Central memory CD8-positive, alpha-beta T cell (primary cell): ENCODE measurements at regions not wholly inside any gene's neighbourhood (a gene's known extent, or its start where the extent isn't known, plus 50 kb on each side); places are given as distances from the start of the nearest gene placed in this dataset.

Source experiments
- ATAC-seq: fragments of 150-1000 bp; cut with Tn5 transposase; replicated peaks from 2 replicates; pipeline ENCODE4 v1.10.0; 2022; ENCODE audit warnings: mild to moderate bottlenecking, moderate FRiP score, moderate number of reproducible peaks; ENCODE audit not compliant: poor library complexity, severe bottlenecking; ENCODE audit errors: extremely low read depth
- DNase-seq, 2 donors: peaks; one replicate each; pipeline ENCODE4 v3.0.0; 2021; ENCODE audit warnings: low spot score in 2 of 2
- H3K27ac Mint-ChIP-seq: one replicate; pipeline ENCODE4 v1.8.0; 2022; ENCODE audit warnings: low read depth, mild to moderate bottlenecking, moderate library complexity, mixed read lengths
- H3K27me3 Mint-ChIP-seq: one replicate; pipeline ENCODE4 v1.8.0; 2022; ENCODE audit warnings: mixed read lengths
- H3K36me3 Mint-ChIP-seq: one replicate; pipeline ENCODE4 v1.8.0; 2022; ENCODE audit warnings: mild to moderate bottlenecking, moderate library complexity, mixed read lengths; ENCODE audit not compliant: insufficient read depth
- H3K4me1 Mint-ChIP-seq: one replicate; pipeline ENCODE4 v1.8.0; 2022; ENCODE audit warnings: mixed read lengths
- H3K4me3 Mint-ChIP-seq: one replicate; pipeline ENCODE4 v1.8.0; 2022; ENCODE audit warnings: mild to moderate bottlenecking, moderate library complexity, mixed read lengths
- H3K9me3 Mint-ChIP-seq: one replicate; pipeline ENCODE4 v1.8.0; 2022; ENCODE audit warnings: mixed read lengths

DNA sequence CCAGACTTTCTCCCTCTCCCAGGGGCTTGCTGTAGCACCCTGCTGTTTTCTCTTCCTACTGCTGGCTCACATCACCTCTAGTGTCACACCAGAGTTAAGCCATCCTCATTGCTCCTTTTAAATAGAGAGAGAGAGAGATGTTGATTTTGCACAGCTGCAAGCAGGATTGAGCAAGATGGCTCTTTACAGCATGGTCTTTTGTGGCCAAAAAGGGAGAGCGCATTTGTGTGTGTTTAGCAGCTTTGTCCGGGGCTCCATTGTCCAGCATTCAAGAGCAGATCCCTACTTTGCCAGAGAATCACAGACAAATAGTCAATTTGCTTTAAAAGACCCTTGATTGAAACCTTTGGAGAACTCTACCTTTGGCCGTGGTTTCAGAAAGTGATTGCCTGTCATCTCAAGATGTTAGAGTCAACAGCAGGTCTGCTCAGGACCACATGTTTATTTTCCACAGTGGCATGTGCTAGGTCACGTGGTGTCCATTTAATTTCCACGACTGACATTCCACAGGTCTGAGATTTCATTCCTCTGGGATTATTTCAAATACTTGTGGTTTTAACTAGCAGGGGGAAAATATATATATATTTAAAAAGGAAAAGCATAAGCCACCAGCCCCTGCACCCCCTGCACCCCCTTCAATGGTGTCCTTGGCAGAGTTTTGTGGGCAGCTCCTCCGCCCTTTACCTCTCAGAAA, 359.9 kb upstream of the SLC14A2 start:
- Mint-ChIP-seq H3K36me3 (peaks cover 1% of the 10 kb centered on the region), H3K9me3 (no peaks in the 10 kb centered on the region), H3K4me3 (no peak overlapping the region), H3K4me1 (no peaks in the 10 kb centered on the region), H3K27ac (no peak overlapping the region), H3K27me3 (peaks cover 23% of the 10 kb centered on the region)
- ATAC-seq (no peak), DNase-seq (no peak)

DNA sequence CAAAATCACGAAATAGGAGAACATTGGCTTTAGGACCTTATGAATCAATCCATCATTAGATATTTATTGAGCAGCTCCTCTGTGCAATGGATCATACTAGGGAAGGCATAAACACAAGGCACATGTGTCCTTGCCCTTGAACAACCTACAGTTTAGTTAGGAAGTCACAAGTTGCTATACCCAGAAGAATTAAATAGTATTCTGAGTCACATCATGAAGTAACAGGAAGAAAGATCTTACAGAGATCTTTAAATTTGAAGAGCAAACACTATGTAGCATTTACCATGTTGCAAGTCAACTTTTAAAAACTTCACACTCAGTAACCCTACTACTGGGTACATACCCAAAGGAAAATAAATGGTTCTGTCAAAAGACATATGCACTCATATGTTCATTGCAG, 355.2 kb upstream of the SLC14A2 start:
- Mint-ChIP-seq H3K36me3 (peaks cover 1% of the 10 kb centered on the region), H3K9me3 (no peaks in the 10 kb centered on the region), H3K4me3 (no peak overlapping the region), H3K4me1 (no peaks in the 10 kb centered on the region), H3K27ac (no peak overlapping the region), H3K27me3 (peaks cover 37% of the 10 kb centered on the region)
- DNase-seq, result no peak
- no peak for ATAC-seq

DNA sequence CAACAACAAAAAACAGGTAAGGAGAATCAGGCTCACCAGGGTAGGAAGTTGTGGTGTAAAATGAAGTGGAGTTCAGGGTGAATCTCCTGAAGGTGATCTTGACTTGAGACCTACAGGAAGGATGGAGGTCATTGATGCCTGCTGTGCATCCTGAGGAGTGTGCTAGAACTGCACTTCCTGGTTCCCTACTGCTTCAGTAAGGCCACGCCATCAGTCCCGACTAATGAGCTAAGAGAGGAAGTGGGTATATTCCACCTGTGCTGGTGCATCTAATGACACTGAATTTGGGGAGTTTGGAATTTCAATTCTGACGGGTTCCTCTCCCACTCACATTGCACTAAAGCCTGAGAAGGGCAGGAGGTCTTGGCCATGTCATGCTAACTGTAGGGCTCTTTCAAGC, 349.3 kb upstream of the SLC14A2 start:
- no peak overlapping the region for H3K4me3 Mint-ChIP-seq
- peaks cover 50% of the 10 kb centered on the region for H3K27me3 Mint-ChIP-seq
- no peaks in the 10 kb centered on the region for H3K4me1 Mint-ChIP-seq
- H3K27ac Mint-ChIP-seq, result no peak overlapping the region
- DNase-seq (no peak), ATAC-seq (no peak)
- H3K9me3 Mint-ChIP-seq, result no peaks in the 10 kb centered on the region
- H3K36me3 Mint-ChIP-seq, result no peaks in the 10 kb centered on the region

DNA sequence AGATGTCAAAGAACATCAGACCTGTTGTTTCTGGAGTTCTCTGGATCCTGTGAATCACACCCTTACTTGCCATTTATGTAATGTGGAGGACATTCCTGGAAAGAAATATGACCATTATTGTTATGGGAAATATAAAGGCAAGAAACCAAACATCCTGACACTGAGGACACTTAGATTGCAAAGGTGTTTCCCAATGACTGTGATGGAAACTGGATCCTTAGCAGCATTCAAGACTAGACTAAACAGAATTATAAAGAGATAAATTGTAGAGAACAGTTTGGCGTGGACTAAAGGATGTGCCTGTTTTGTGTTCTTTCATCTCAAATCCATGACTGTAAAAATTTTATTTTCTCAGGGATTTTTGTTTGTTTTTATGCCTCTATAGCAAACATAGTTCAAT, 347.7 kb upstream of the SLC14A2 start:
- H3K27me3 Mint-ChIP-seq, result peaks cover 50% of the 10 kb centered on the region
- H3K9me3 Mint-ChIP-seq, result no peaks in the 10 kb centered on the region
- no peak for DNase-seq
- no peaks in the 10 kb centered on the region for H3K4me1 Mint-ChIP-seq
- H3K27ac Mint-ChIP-seq, result no peak overlapping the region
- H3K4me3 Mint-ChIP-seq, result no peak overlapping the region
- no peaks in the 10 kb centered on the region for H3K36me3 Mint-ChIP-seq
- no peak for ATAC-seq

DNA sequence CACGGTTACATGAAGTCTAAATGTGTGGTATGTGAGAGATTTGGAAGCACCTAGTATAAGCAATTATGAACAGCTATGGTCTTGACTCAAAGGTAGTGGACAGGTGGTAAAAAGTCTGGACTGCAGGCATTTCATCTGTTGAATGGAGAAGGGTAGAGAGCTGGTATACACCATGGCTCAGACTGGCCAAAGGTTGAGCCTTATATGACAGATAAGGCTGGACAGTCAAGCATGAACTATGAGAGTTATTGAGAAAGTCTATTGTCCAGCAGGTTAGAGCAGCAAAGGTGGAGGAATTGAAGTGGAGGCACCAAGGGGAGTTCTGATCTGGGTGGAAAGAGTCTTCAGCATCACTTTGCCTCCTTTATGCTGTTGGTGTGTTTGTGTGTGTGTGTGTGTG, 346.7 kb upstream of the SLC14A2 start:
- DNase-seq, result no peak
- H3K27ac Mint-ChIP-seq, result no peak overlapping the region
- H3K36me3 Mint-ChIP-seq, result no peaks in the 10 kb centered on the region
- H3K4me3 Mint-ChIP-seq, result no peak overlapping the region
- no peaks in the 10 kb centered on the region for H3K9me3 Mint-ChIP-seq
- ATAC-seq, result no peak
- H3K27me3 Mint-ChIP-seq, result peaks cover 43% of the 10 kb centered on the region
- H3K4me1 Mint-ChIP-seq, result no peaks in the 10 kb centered on the region

DNA sequence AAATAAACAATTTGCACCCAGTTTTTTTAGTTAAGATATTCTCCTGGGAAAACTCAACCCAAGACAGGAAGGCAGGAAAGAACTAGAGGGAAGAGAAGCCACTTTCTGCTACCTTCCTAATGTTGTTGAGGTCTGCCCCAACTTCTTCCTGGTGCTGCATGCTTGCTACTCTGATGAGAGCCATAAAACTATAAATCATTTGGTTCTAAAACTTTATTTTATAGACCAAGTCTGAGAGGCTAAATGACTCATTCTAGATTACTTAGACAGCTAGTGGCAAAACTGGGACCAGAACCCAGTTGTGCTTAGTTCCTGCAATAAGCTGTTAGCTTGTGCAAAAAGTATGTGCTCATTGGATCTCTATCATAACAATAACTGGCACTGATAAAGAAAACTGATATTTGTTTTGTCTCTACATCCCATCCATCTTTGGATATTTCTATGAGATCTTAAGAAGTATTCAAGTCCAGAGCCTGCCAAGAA, 344.9 kb upstream of the SLC14A2 start:
- no peak overlapping the region for H3K27ac Mint-ChIP-seq
- no peaks in the 10 kb centered on the region for H3K4me1 Mint-ChIP-seq
- ATAC-seq (no peak), DNase-seq (no peak)
- no peaks in the 10 kb centered on the region for H3K36me3 Mint-ChIP-seq
- no peak overlapping the region for H3K4me3 Mint-ChIP-seq
- no peaks in the 10 kb centered on the region for H3K9me3 Mint-ChIP-seq
- peaks cover 26% of the 10 kb centered on the region for H3K27me3 Mint-ChIP-seq

DNA sequence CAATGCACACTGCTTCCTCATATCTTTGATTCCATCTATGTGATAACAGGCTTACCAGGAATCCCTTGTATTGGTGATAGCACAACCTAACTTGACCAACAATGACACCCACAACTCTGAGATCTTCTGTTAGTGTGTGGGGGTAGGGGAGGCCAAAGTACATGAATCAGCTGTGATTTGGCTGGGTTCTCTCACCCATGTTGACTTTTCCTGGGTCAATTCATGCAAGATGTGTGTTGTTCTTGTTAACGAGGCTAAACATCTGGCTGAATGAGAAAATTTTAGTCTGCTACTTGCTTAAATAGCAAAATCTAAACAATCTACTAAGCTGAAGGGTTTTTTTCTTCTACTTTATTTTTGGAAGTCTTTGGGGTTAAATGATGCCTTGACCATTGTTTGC, 341.2 kb upstream of the SLC14A2 start:
- no peak overlapping the region for H3K4me3 Mint-ChIP-seq
- DNase-seq, result no peak
- H3K4me1 Mint-ChIP-seq, result no peaks in the 10 kb centered on the region
- ATAC-seq, result no peak
- H3K36me3 Mint-ChIP-seq, result no peaks in the 10 kb centered on the region
- H3K27ac Mint-ChIP-seq, result no peak overlapping the region
- no peaks in the 10 kb centered on the region for H3K9me3 Mint-ChIP-seq
- H3K27me3 Mint-ChIP-seq, result peaks cover 5% of the 10 kb centered on the region

DNA sequence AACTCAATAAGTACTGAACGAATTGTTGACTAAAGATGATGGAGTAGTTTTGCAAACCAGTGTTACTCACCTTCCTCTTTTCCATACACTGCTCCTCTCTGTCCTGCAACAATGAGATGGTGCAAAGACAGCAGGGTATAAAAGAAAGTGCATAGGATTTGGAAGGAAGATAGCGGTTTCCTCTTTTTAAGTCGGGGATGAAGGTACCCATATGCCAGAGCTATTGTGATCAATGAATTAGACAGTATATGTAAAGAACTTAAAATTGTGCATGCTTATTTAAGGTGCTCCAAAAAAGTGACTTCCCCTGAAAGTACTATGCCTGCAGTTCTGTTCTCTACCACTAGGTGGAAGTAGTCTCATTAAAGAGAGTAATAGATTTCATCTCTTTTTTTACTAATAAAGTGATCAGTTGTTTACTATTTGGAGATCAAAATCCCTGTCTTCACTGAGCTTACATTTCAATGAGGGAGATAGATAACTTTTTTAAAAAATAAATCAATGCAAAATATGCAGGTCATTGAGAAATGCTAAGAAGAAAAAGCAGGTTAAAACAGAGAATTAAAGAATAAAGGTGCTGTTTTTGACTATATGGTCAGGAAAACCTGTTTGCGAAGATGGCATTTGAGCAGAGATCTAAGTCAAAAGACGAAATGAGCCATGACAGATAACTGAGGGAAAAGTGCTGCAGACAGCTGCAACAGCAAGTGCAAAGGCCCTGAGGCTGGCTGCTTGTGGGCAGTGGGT, 339.7 kb upstream of the SLC14A2 start:
- no peak overlapping the region for H3K4me3 Mint-ChIP-seq
- H3K9me3 Mint-ChIP-seq, result no peaks in the 10 kb centered on the region
- no peaks in the 10 kb centered on the region for H3K4me1 Mint-ChIP-seq
- ATAC-seq, result no peak
- no peak for DNase-seq
- peaks cover 17% of the 10 kb centered on the region for H3K27me3 Mint-ChIP-seq
- no peak overlapping the region for H3K27ac Mint-ChIP-seq
- H3K36me3 Mint-ChIP-seq, result no peaks in the 10 kb centered on the region

DNA sequence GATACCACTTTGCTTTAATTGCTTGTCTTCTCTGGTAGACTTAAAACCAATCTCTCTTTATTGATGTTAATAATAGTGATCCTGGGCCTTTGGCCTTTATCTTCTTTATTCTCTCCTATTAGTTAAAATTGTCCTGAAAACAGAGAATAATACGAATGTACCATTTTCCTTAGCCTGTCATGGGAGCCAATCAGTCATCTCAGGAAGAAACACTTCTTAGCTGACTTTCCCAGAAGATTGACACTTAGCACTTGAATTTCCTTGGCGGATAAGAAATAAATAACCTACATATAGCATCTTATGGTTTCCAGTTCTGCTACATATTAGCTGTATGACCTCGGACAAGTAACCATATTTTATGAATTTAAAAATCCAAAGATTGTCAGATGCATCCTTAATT, 338.4 kb upstream of the SLC14A2 start:
- Mint-ChIP-seq H3K27me3 (peaks cover 27% of the 10 kb centered on the region), H3K9me3 (no peaks in the 10 kb centered on the region), H3K4me1 (no peaks in the 10 kb centered on the region), H3K27ac (no peak overlapping the region), H3K4me3 (no peak overlapping the region), H3K36me3 (no peaks in the 10 kb centered on the region)
- DNase-seq (no peak), ATAC-seq (no peak)

DNA sequence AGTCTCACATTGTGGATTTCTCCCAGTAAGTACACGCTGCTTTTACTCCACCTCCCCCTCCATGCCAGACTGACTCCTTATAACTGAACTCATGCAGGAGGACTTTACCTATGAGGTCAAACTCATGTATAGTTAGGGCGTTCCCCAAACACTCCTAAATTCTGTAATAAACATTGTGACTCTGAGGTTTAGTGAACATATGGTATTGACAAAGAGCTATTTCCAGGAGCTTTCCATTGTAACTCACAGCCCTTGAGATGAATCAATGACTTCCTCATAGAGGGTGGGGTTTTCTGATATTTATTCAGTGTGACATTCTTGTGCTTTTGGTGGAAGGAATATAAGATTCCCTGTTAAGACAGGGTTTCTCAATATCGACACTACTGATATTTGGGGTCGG, 337.4 kb upstream of the SLC14A2 start:
- no peak for DNase-seq
- peaks cover 27% of the 10 kb centered on the region for H3K27me3 Mint-ChIP-seq
- H3K36me3 Mint-ChIP-seq, result no peaks in the 10 kb centered on the region
- H3K4me3 Mint-ChIP-seq, result no peak overlapping the region
- H3K4me1 Mint-ChIP-seq, result no peaks in the 10 kb centered on the region
- no peaks in the 10 kb centered on the region for H3K9me3 Mint-ChIP-seq
- no peak overlapping the region for H3K27ac Mint-ChIP-seq
- ATAC-seq, result no peak

DNA sequence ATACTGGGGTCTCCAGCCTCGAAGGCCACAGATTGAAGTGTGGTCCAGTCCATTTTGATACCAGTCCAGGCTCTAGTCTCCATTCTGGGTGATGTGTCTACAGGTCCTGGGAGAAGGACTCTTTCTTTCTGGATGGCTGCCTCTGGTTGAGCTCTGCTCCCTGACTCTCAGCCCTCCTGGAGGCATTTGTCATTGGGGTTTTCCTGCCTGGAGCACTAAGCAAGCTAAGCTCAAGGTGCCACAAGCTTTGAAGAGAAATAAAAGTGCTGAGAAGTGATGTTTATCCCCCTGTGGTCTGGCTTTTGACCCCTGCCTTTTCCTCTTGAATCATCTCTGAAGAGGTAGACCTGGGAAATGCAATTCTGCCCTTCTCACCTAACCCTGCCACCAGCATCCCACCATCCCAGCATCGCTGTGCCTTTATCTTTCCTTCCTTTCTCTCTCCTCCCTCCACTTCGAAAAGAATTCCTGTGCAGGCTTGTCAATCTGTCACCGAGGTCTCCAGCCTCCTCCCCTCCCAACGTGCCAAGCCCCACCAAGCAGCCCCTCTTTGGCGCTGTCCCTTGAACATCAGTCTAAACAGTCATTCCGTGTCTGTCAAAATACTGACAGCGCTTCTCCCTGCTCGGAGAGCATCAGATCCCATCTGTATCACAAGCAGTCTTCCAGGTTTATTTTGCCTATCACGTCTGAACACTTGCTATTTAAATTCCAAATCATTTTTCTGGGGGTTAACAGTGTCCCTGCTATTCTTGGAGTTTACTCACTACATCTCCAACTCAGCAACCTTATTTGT, 334.6 kb upstream of the SLC14A2 start:
- H3K9me3 Mint-ChIP-seq, result no peaks in the 10 kb centered on the region
- no peak for ATAC-seq
- H3K27me3 Mint-ChIP-seq, result peaks cover 27% of the 10 kb centered on the region
- DNase-seq, result no peak
- H3K36me3 Mint-ChIP-seq, result no peaks in the 10 kb centered on the region
- no peak overlapping the region for H3K4me3 Mint-ChIP-seq
- H3K4me1 Mint-ChIP-seq, result no peaks in the 10 kb centered on the region
- H3K27ac Mint-ChIP-seq, result no peak overlapping the region

DNA sequence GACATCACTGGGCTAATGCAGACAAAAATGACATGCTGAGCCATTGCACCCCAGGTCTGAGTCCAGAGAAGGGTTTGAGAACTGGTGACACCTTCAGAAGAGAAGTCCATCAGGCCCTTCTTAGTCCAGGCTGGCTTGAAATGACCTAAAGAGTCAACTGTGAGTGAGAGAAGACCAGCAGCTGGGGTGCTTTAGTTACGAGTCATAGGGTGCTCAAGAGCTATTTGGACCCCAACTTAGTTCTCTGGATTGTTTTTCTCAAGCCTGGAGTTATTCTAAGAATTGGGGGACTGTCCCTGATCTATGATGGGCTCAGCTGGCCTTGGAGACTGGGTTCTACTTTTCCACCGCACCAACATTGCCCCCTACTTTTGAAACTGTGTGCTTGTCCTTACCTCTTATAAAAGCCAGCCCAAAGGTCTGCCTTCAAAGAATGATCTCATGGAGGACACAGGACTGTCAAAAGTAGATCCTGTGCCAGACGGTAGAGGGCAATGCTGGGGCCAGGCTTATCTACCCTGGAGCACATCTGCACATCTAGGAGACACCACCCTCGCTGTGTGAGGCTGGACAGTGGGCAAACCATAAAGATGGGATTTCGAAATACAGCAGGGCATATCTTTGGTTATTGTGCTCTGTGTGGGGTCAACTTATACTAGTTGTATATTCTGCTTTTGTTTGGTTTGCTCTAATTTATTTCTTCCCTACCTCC, 333.0 kb upstream of the SLC14A2 start:
- H3K27me3 Mint-ChIP-seq, result peaks cover 32% of the 10 kb centered on the region
- no peak overlapping the region for H3K27ac Mint-ChIP-seq
- DNase-seq (no peak), ATAC-seq (no peak)
- H3K4me3 Mint-ChIP-seq, result no peak overlapping the region
- no peaks in the 10 kb centered on the region for H3K4me1 Mint-ChIP-seq
- no peaks in the 10 kb centered on the region for H3K9me3 Mint-ChIP-seq
- no peaks in the 10 kb centered on the region for H3K36me3 Mint-ChIP-seq
